Epithelial cell of prostate (primary cell): ENCODE measurements at regions not wholly inside any gene's neighbourhood (a gene's known extent, or its start where the extent isn't known, plus 50 kb on each side); places are given as distances from the start of the nearest gene placed in this dataset.

Source experiments
- DNase-seq: peaks from one replicate; pipeline ENCODE4 v3.0.0-alpha.2; 2011; ENCODE audit warnings: low read depth, low spot score
- H3K27ac ChIP-seq: fragments of 450-650 bp; 2 replicates; pipeline ENCODE4 v1.5.1; 2017; ENCODE audit warnings: mild to moderate bottlenecking

GRCh38 chr7:46786221-46786954, 795.5 kb downstream of the TNS3 start:
- peak overlapping the region; percentile 59 for H3K27ac ChIP-seq
- DNase-seq = peak; percentile 97

GRCh38 chr7:46784732-46785131, 797.2 kb downstream of the TNS3 start:
- H3K27ac ChIP-seq = peak overlapping the region; percentile 59
- DNase-seq = peak; percentile 93

GRCh38 chr7:46781901-46782439, 799.9 kb downstream of the TNS3 start:
- H3K27ac ChIP-seq = no peak overlapping the region
- DNase-seq = no peak

- H3K27ac ChIP-seq = no peak overlapping the region
- DNase-seq = no peak
Measured at GRCh38 chr7:46776790-46777189, 805.1 kb downstream of the TNS3 start.

GRCh38 chr7:46775776-46776175, 806.1 kb downstream of the TNS3 start:
- no peak for DNase-seq
- H3K27ac ChIP-seq = no peak overlapping the region

- H3K27ac ChIP-seq = no peak overlapping the region
- DNase-seq = no peak
Measured at GRCh38 chr7:46775020-46775419, 806.9 kb downstream of the TNS3 start.

- H3K27ac ChIP-seq = no peak overlapping the region
- no peak for DNase-seq
Measured at GRCh38 chr7:46774515-46774914, 807.4 kb downstream of the TNS3 start.

GRCh38 chr7:46772776-46773175, 809.1 kb downstream of the TNS3 start:
- DNase-seq = no peak
- H3K27ac ChIP-seq = no peak overlapping the region

GRCh38 chr7:46767071-46767470, 814.8 kb downstream of the TNS3 start:
- H3K27ac ChIP-seq = no peak overlapping the region
- DNase-seq = no peak

GRCh38 chr7:46764100-46764936, 817.6 kb downstream of the TNS3 start:
- peak overlapping the region; percentile 49 for H3K27ac ChIP-seq
- peak; percentile 84 for DNase-seq

- H3K27ac ChIP-seq = peak overlapping the region; percentile 49
- DNase-seq = no peak
Measured at GRCh38 chr7:46763344-46763743, 818.6 kb downstream of the TNS3 start.

GRCh38 chr7:46759711-46760480, 822.0 kb downstream of the TNS3 start:
- H3K27ac ChIP-seq = no peak overlapping the region
- DNase-seq = peak; percentile 12

GRCh38 chr7:46756996-46757395, 824.9 kb downstream of the TNS3 start:
- DNase-seq = no peak
- no peak overlapping the region for H3K27ac ChIP-seq

- H3K27ac ChIP-seq = no peak overlapping the region
- no peak for DNase-seq
Measured at GRCh38 chr7:46756256-46756655, 825.7 kb downstream of the TNS3 start.

- no peak for DNase-seq
- peak overlapping the region; percentile 33 for H3K27ac ChIP-seq
Measured at GRCh38 chr7:46755120-46756034, 826.5 kb downstream of the TNS3 start.

- H3K27ac ChIP-seq = peak overlapping the region; percentile 33
- peak; percentile 61 for DNase-seq
Measured at GRCh38 chr7:46754140-46754720, 827.7 kb downstream of the TNS3 start.

GRCh38 chr7:46753662-46754061, 828.2 kb downstream of the TNS3 start:
- DNase-seq = no peak
- H3K27ac ChIP-seq = peak overlapping the region; percentile 54

- peak overlapping the region; percentile 54 for H3K27ac ChIP-seq
- peak; percentile 79 for DNase-seq
Measured at GRCh38 chr7:46752881-46753366, 829.0 kb downstream of the TNS3 start.
